H1 (cell line): ENCODE measurements at regions not wholly inside any gene's neighbourhood (a gene's known extent, or its start where the extent isn't known, plus 50 kb on each side); places are given as distances from the start of the nearest gene placed in this dataset.

ENCODE experiments used
- CEBPB ChIP-seq: IDR thresholded peaks from 2 replicates; pipeline ENCODE4 v1.6.1; 2012; ENCODE audit warnings: low read depth, low read length
- CTCF ChIP-seq, 3 experiments: IDR thresholded peaks; 1 replicate in 2 of 3; 2 replicates in 1 of 3; pipeline versions ENCODE4 v1.5.1 to v1.6.1; 2011; ENCODE audit warnings: low read length in 3 of 3, mild to moderate bottlenecking in 3 of 3, inconsistent platforms in 2 of 3, low read depth in 1 of 3, moderate library complexity in 1 of 3; ENCODE audit not compliant: insufficient read depth in 1 of 3; ENCODE audit errors: control extremely low read depth in 1 of 3
- EZH2 ChIP-seq: fragments of 200-600 bp; sonication (generic); IDR thresholded peaks from 2 replicates; pipeline ENCODE4 v1.7.1; 2012; ENCODE audit warnings: low read depth, mild to moderate bottlenecking, moderate library complexity, low read length, inconsistent platforms; ENCODE audit not compliant: severe bottlenecking
- HDAC2 ChIP-seq, 2 experiments: fragments of 300-600 bp in 1 of 2; sonication (generic) in 1 of 2; IDR thresholded peaks; 2 replicates each; pipeline ENCODE4 v1.6.1; 2011 to 2012; ENCODE audit warnings: low read depth in 2 of 2, low read length in 2 of 2, mild to moderate bottlenecking in 2 of 2, moderate library complexity in 2 of 2, borderline replicate concordance in 1 of 2, inconsistent platforms in 1 of 2
- HDAC6 ChIP-seq: IDR thresholded peaks from one replicate; pipeline ENCODE4 v1.7.1; 2012; ENCODE audit warnings: low read depth, mild to moderate bottlenecking, inconsistent platforms, low read length, moderate library complexity
- KDM4A ChIP-seq: IDR thresholded peaks from one replicate; pipeline ENCODE4 v1.7.1; 2012; ENCODE audit warnings: low read depth, mild to moderate bottlenecking, moderate library complexity, low read length, inconsistent platforms; ENCODE audit not compliant: severe bottlenecking
- NRF1 ChIP-seq: IDR thresholded peaks from 2 replicates; pipeline ENCODE4 v1.6.1; 2011; ENCODE audit warnings: mild to moderate bottlenecking, low read depth, low read length, improper control_type of control experiment
- POLR2A ChIP-seq, 2 experiments: IDR thresholded peaks; 1 replicate in 1 of 2; 2 replicates in 1 of 2; pipeline ENCODE4 v1.6.1; 2011; ENCODE audit warnings: low read depth in 2 of 2, low read length in 2 of 2, mild to moderate bottlenecking in 2 of 2; ENCODE audit errors: control extremely low read depth in 1 of 2
- POLR2AphosphoS5 ChIP-seq: IDR thresholded peaks from 2 replicates; pipeline ENCODE4 v1.6.1; 2011; ENCODE audit warnings: low read depth, low read length
- RAD21 ChIP-seq, 2 experiments: IDR thresholded peaks in 1 of 2; conservative IDR thresholded peaks in 1 of 2; 2 replicates each; pipeline ENCODE4 v1.6.1; 2011; ENCODE audit warnings: low read depth in 2 of 2, low read length in 2 of 2, improper control_type of control experiment in 1 of 2, inconsistent platforms in 1 of 2, mild to moderate bottlenecking in 1 of 2, moderate library complexity in 1 of 2
- SIN3A ChIP-seq, 2 experiments: IDR thresholded peaks in 1 of 2; conservative IDR thresholded peaks in 1 of 2; 2 replicates each; pipeline ENCODE4 v1.6.1; 2011 to 2012; ENCODE audit warnings: low read length in 2 of 2, improper control_type of control experiment in 1 of 2, low read depth in 1 of 2, mild to moderate bottlenecking in 1 of 2
- ZNF274 ChIP-seq: IDR thresholded peaks from 2 replicates; pipeline ENCODE4 v1.7.0; 2012; ENCODE audit warnings: low read length, borderline replicate concordance; ENCODE audit errors: extremely low read depth

DNA sequence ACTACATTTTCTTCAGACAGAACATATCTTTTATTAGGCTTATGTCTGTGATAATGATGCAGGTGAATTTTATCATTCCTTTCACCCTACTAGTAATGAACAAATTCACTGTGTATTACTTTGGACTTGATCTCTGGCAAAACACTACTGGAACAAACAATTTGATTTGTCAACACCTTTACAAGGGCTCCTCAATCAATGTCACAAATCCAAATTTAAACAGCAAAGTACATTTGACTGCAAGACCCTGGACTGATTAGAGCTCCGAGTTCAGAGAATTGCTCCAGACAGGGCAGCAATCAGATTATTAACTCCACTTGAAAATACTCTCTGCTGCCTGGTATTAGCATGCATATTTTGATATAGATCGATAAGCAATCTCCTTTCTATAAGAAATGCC lies 547.6 kb upstream of the SALL1 start:
- TF ChIP-seq CTCF (IDR thresholded peaks at IDR 0.05; ENCODE audit: control extremely low read depth in 1 of 3, insufficient read depth in 1 of 3, low read depth in 1 of 3, low read length in 3 of 3), result no peak
- TF ChIP-seq NRF1, result no peak
- no peak for TF ChIP-seq EZH2
- TF ChIP-seq SIN3A (conservative IDR thresholded peaks at IDR 0.05 in 1 of 2, IDR thresholded peaks at IDR 0.05 in 1 of 2; ENCODE audit: low read depth in 1 of 2, low read length in 2 of 2), result no peak
- no peak for TF ChIP-seq CEBPB
- TF ChIP-seq KDM4A, result no peak
- no peak for TF ChIP-seq ZNF274
- TF ChIP-seq RAD21 (IDR thresholded peaks at IDR 0.05 in 1 of 2, conservative IDR thresholded peaks at IDR 0.05 in 1 of 2; ENCODE audit: low read depth in 2 of 2, low read length in 2 of 2), result no peak
- TF ChIP-seq POLR2AphosphoS5, result no peak
- TF ChIP-seq HDAC6, result no peak
- TF ChIP-seq POLR2A (IDR thresholded peaks at IDR 0.05; ENCODE audit: control extremely low read depth in 1 of 2, low read depth in 2 of 2, low read length in 2 of 2), result no peak
- no peak for TF ChIP-seq HDAC2 (IDR thresholded peaks at IDR 0.05; ENCODE audit: borderline replicate concordance in 1 of 2, low read depth in 2 of 2, low read length in 2 of 2)
